HUES48 (cell line): ENCODE measurements at regions not wholly inside any gene's neighbourhood (a gene's known extent, or its start where the extent isn't known, plus 50 kb on each side); places are given as distances from the start of the nearest gene placed in this dataset.
A peak's percentile ranks its signal among the peaks of the same experiment; 100 is the strongest.
"Not testable (repeated sequence)": the region's sequence is repeated elsewhere in the genome, so short reads cannot be mapped to it uniquely, and the experiment has no call there.

Experiments used
- H3K27ac ChIP-seq: one replicate; pipeline ENCODE4 v1.7.0; 2013; ENCODE audit warnings: low read depth, low read length, inconsistent platforms
- H3K27me3 ChIP-seq: 2 replicates; pipeline ENCODE4 v1.6.1; 2013; ENCODE audit warnings: mild to moderate bottlenecking, low read length; ENCODE audit not compliant: control insufficient read depth, insufficient read depth
- H3K36me3 ChIP-seq: 2 replicates; pipeline ENCODE4 v1.6.1; 2013; ENCODE audit warnings: low read length; ENCODE audit not compliant: control insufficient read depth, insufficient read depth
- H3K4me1 ChIP-seq: 2 replicates; pipeline ENCODE4 v1.6.1; 2013; ENCODE audit warnings: mild to moderate bottlenecking, low read length; ENCODE audit not compliant: control insufficient read depth, insufficient read depth
- H3K4me3 ChIP-seq: 2 replicates; pipeline ENCODE4 v1.5.1; 2013; ENCODE audit warnings: mild to moderate bottlenecking, low read depth, low read length
- H3K9ac ChIP-seq: 2 replicates; pipeline ENCODE4 v1.6.1; 2013; ENCODE audit warnings: mild to moderate bottlenecking, low read depth, low read length, moderate library complexity
- H3K9me3 ChIP-seq: 2 replicates; pipeline ENCODE4 v1.6.1; 2013; ENCODE audit warnings: low read length; ENCODE audit not compliant: control insufficient read depth, insufficient read depth

GRCh38 chr5:126046318-126046717 lies 376.9 kb upstream of the GRAMD2B start:
- Histone ChIP-seq H3K4me3 (no peak overlapping the region), H3K36me3 (no peaks in the 10 kb centered on the region), H3K9ac (no peak overlapping the region), H3K27ac (no peak overlapping the region), H3K4me1 (peaks cover 16% of the 10 kb centered on the region; the same call in 1 of the 2 replicates), H3K9me3 (no peaks in the 10 kb centered on the region), H3K27me3 (no peaks in the 10 kb centered on the region)

GRCh38 chr5:126046846-126047571 lies 376.2 kb upstream of the GRAMD2B start:
- Histone ChIP-seq H3K27ac (no peak overlapping the region), H3K36me3 (no peaks in the 10 kb centered on the region), H3K4me1 (peaks cover 16% of the 10 kb centered on the region; the same call in 1 of the 2 replicates), H3K4me3 (no peak overlapping the region), H3K9ac (no peak overlapping the region), H3K9me3 (no peaks in the 10 kb centered on the region), H3K27me3 (no peaks in the 10 kb centered on the region)

- H3K9me3 ChIP-seq = no peaks in the 10 kb centered on the region
- no peaks in the 10 kb centered on the region for H3K27me3 ChIP-seq
- H3K4me1 ChIP-seq = peaks cover 33% of the 10 kb centered on the region
- H3K9ac ChIP-seq = no peak overlapping the region
- H3K27ac ChIP-seq = no peak overlapping the region
- no peak overlapping the region for H3K4me3 ChIP-seq
- H3K36me3 ChIP-seq = no peaks in the 10 kb centered on the region
These were observed 371.1 kb upstream of the GRAMD2B start for GRCh38 chr5:126052120-126052519.

GRCh38 chr5:126052791-126053190 lies 370.4 kb upstream of the GRAMD2B start:
- Histone ChIP-seq H3K9ac (no peak overlapping the region), H3K36me3 (no peaks in the 10 kb centered on the region), H3K4me1 (peaks cover 37% of the 10 kb centered on the region), H3K9me3 (no peaks in the 10 kb centered on the region), H3K27ac (no peak overlapping the region), H3K27me3 (no peaks in the 10 kb centered on the region), H3K4me3 (no peak overlapping the region)

GRCh38 chr5:126053630-126054029 lies 369.6 kb upstream of the GRAMD2B start:
- H3K9me3 ChIP-seq = peaks cover 4% of the 10 kb centered on the region; the same call in 1 of the 2 replicates
- H3K36me3 ChIP-seq = no peaks in the 10 kb centered on the region
- no peaks in the 10 kb centered on the region for H3K27me3 ChIP-seq
- peaks cover 39% of the 10 kb centered on the region for H3K4me1 ChIP-seq
- H3K9ac ChIP-seq = no peak overlapping the region
- H3K4me3 ChIP-seq = no peak overlapping the region
- H3K27ac ChIP-seq = no peak overlapping the region

GRCh38 chr5:126054577-126055347 lies 368.4 kb upstream of the GRAMD2B start:
- peaks cover 5% of the 10 kb centered on the region; the same call in 1 of the 2 replicates for H3K9me3 ChIP-seq
- peaks cover 39% of the 10 kb centered on the region for H3K4me1 ChIP-seq
- H3K4me3 ChIP-seq = peak overlapping the region; percentile 5; the same call in 1 of the 2 replicates
- H3K27me3 ChIP-seq = no peaks in the 10 kb centered on the region
- H3K9ac ChIP-seq = 0 out of 2 replicates have a peak overlapping the region, but pooled peaks have one; percentile 0
- no peaks in the 10 kb centered on the region for H3K36me3 ChIP-seq
- no peak overlapping the region for H3K27ac ChIP-seq

- Histone ChIP-seq H3K4me3 (peak overlapping the region; percentile 5; the same call in 1 of the 2 replicates), H3K27me3 (no peaks in the 10 kb centered on the region), H3K9ac (0 out of 2 replicates have a peak overlapping the region, but pooled peaks have one; percentile 0), H3K9me3 (peaks cover 5% of the 10 kb centered on the region; the same call in 1 of the 2 replicates), H3K27ac (no peak overlapping the region), H3K4me1 (peaks cover 39% of the 10 kb centered on the region), H3K36me3 (no peaks in the 10 kb centered on the region)
These were observed 367.9 kb upstream of the GRAMD2B start for GRCh38 chr5:126055348-126055729.

- no peak overlapping the region for H3K27ac ChIP-seq
- no peak overlapping the region for H3K4me3 ChIP-seq
- peaks cover 5% of the 10 kb centered on the region; the same call in 1 of the 2 replicates for H3K9me3 ChIP-seq
- no peaks in the 10 kb centered on the region for H3K27me3 ChIP-seq
- H3K4me1 ChIP-seq = peaks cover 39% of the 10 kb centered on the region
- no peaks in the 10 kb centered on the region for H3K36me3 ChIP-seq
- no peak overlapping the region for H3K9ac ChIP-seq
These were observed 366.9 kb upstream of the GRAMD2B start for GRCh38 chr5:126056352-126056751.

- peak overlapping the region; percentile 70 for H3K27ac ChIP-seq
- no peaks in the 10 kb centered on the region for H3K36me3 ChIP-seq
- H3K9ac ChIP-seq = no peak overlapping the region
- peaks cover 39% of the 10 kb centered on the region for H3K4me1 ChIP-seq
- no peaks in the 10 kb centered on the region for H3K27me3 ChIP-seq
- peaks cover 5% of the 10 kb centered on the region; the same call in 1 of the 2 replicates for H3K9me3 ChIP-seq
- no peak overlapping the region for H3K4me3 ChIP-seq
These were observed 366.2 kb upstream of the GRAMD2B start for GRCh38 chr5:126056851-126057622.

- not testable (repeated sequence) for H3K9ac ChIP-seq, H3K36me3 ChIP-seq, H3K4me3 ChIP-seq, H3K27ac ChIP-seq, H3K27me3 ChIP-seq, H3K9me3 ChIP-seq
- peaks cover 37% of the 10 kb centered on the region for H3K4me1 ChIP-seq
These were observed 364.8 kb upstream of the GRAMD2B start for GRCh38 chr5:126058392-126058791.
